HG02623 (cell line): ENCODE measurements at regions not wholly inside any gene's neighbourhood (a gene's known extent, or its start where the extent isn't known, plus 50 kb on each side); places are given as distances from the start of the nearest gene placed in this dataset.

Experiments
- ATAC-seq: cut with Tn5 transposase; IDR thresholded peaks from one replicate; pipeline ENCODE4 v1.9.1; 2021; ENCODE audit warnings: moderate library complexity; ENCODE audit not compliant: unreplicated experiment

DNA sequence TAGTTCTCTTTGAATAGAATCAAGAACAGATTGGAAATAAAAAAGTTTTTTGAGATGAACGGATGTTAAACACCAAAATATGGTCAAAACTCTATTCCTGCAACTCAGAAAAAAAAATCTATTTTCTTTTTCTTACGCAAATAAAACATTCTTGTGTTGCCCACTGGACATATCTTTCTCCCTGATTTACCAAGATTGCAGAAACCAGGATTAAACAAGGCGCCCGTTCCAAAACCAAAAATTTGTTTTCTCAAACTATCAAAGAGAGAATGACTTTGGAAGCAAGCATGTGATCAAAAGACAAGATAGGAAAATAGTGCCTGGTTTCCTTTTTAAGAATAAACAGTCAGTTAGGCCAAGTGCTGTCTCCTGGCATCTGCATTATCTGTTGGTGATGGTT lies 273.1 kb downstream of the CLIC5 start:
- ATAC-seq = no peak

DNA sequence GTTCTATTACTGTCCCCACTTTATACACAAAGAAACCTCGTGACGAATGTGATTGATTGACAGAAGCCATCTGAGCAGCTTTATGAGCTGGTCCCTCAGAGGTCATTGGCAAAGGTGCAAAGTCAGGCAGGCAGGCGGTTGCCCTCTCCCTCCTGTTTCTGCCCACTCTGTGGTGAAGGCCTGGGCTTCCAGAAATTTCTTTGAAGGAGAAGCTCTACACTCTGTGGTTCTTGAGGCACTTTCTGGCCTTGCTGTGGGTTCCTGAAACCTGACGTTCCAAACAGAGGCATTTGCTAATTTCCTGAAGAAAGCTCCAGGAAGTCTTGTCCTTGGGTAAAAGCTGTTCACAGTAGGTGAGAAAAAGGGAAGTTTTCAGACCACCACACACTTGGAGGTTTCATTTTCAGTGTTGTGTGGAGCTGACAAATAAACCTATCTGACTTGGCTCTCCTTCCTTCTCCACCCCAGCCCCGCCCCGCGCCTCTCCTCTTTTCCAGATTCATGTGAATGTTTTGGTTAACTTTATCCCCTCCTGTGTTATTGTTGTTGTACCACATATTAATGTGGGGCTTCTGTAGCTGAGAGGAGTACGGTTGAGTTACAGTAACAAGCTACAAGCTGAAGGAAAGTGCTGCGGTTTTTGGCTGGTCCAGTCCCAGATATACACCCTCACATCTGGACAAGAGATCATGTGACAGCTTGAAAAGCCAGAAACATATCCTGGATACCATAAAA lies 274.1 kb downstream of the CLIC5 start:
- peak; percentile 55 for ATAC-seq

DNA sequence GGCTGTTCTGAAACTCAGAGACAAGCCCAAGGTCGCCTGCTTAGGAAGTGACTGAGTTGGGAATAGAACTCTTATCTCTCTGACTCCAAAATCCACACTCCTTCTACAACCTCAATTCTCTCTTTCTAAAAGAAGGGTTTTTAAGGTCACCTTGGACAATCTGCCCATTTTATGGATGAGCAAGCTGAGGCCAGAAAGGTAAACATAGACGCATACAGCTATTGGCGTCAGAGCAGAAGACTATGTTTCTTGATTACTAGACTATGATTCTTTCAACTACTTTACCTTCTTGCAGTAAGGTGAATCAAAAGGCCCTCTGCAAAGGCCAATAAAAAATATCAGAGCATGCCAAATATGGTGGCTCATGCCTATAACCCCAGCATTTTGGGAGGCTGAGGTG lies 276.6 kb downstream of the CLIC5 start:
- no peak for ATAC-seq

DNA sequence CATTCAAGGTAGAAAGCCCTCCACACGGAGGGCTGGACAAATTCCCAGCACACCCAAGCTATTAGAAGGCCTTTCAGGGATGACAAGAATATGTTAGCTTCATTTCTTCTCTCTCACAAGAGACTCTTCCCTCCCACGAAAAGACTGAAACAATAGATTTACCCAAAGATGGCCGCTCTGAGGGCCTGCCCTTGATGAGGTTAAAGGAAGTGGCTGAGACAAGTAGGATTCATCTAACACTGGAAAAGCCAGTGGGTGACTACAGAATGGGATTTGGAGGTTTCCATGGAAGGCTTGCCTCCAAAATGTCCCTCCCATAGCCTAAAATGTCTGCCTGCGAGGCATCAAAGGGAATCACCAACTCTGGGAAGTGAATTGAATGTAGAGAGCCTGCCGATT lies 277.6 kb downstream of the CLIC5 start:
- ATAC-seq = no peak

DNA sequence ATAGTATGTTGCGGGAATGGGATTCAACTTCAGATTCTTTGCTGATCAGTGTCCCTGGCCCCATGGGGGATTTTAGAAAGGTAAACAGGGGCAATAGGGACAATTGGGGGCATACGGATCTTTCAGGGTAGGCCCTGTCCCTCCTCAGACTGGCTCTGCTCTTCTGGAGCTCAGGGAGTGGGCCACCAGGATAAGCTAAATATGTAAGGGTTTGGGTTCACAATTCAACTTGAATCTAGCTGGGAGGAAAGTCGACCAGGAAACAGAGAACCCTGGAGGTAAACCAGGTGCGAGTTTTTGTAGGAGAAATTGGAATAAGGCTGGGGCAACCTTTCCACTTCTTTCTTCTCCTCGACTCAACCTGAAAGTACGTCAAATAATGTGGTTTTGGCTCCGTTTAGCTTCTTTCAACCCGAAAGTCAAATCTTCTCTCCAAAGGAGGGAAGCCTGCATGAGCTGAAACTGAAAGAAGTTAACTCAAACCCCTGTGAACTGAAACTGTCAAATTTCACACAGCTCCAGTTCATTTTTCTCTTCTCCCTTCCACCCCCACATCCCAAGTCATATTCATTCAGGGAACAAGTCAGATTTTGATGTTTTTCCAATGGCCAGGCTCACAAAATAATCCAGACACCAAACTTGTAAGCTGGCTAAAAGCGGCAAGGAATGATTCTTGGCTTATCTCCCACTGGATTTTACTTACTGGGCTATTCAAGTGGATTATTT lies 278.2 kb downstream of the CLIC5 start:
- peak; percentile 80 for ATAC-seq

DNA sequence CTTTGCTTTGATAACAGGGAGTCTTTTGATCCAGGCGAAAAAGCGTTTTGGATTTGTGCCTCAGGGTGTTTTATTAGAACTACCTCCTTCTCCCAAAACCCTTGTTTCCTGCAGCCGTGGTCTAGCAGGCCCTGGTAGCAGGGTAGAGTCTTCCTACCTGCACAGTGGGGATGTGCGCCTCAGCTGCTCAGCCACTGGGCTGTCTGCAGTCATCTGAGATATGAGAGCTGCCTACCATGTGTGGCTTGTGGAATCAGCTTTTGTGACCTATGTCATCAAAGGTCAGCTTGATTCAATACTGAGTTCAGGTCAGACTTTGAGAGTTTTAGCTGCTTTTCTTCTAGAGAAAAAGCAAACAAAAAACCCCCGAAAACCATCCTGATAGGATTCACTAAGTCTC lies 279.5 kb downstream of the CLIC5 start:
- no peak for ATAC-seq

DNA sequence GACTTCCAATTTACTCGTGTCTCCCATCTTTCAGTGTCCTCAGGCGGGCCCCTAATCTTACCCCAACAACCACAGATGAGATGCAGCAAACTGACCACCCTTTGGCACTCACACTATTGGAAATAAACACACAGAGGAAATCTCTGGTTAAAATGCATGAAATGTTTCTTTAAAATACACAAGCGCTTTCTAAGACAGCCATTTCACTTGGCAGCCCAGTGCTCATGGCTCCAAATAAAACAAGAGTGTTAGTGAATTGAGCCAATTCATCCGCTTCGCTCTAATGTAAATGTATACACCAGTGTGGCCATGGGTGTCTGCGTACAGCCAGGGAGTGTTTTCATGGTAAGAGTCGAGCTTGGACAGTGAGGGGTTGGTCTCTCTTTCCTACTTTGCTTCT lies 282.9 kb downstream of the CLIC5 start:
- no peak for ATAC-seq

DNA sequence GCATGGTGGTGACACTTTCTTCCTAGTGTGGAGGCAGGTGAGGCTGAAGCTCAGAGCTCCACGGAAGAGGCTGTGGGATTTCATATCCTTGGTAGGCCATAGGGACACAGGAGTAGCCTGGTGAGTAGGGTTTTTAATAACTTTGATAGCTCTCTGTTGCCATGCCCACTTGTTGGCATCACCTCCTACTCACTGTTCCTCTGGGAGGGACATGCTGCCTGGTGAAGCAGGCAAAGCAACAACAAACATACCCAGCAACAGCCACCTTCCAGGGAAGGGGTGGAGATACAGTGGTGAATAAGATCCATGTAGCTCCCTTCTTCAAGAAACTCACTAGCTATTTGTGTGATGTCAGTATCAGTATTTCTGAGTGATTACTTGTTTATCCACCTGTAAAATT lies 285.4 kb downstream of the CLIC5 start:
- no peak for ATAC-seq

DNA sequence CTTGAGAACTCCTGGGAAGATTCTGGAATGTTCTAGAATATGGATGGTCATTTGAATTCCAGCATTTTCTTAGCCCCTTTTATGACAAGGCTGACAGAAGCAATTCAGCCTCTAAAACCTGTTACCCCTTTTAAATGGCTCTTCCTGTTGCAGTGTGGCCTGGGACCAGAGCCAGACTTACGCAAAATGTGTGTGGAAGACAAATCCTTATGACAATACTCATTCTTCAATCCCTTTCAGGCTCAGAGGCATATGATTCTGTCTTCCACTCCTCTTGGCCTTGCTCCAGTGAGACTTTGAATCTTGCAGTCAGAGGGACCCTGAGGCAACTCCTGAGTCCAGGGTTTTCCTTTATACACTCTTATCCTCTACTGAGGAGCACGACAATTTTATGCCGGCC lies 287.0 kb downstream of the CLIC5 start:
- ATAC-seq = no peak

DNA sequence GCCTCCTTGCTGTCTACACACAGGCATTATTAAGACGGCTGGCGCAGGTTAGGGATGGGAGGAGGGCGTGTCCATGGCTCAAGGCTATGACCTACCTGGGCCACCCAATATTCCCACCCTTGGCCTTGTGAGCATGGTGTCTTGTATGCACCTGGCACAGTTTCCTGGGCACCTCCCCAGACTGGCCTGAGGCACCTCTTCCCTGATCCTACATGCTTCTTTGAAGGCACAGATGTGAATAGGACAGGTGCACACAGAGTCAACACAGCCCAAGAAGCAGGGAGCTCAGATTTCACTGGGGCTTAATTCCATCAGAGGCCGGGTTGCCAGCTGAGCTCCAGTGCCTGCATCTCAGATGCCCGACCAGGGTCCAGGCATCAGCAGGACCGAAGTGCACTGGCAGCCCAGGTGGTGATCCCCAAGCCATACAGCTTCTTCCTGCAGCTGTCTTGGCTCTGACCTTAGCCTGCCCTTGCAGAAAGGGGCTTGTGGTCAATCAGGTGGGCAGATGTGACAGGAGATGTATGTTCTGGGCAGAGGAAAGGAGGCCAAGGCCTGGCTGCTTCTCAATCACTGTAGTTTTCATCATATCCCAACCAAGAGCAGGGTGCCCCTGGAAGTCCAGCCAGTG lies 287.7 kb downstream of the CLIC5 start:
- ATAC-seq = no peak

DNA sequence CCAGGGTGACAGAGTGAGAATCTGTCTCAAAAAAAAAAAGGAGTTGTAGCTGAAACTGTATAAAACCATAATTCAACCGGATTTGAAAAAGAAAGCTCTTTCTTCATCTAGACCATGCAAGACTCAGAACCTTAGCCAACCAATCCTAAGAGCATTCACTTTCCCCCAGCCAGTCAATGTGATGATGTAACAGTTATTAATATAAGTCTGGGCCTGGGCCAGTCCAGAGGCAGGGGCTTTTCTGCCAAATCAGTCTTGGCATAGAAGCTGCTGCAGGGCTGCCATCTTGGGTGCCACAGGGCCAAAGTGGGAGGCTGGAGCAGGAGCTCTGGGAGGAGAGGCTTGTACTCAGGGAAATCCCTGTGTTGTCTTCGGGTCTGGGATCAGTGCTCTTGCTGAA lies 288.4 kb downstream of the CLIC5 start:
- no peak for ATAC-seq

DNA sequence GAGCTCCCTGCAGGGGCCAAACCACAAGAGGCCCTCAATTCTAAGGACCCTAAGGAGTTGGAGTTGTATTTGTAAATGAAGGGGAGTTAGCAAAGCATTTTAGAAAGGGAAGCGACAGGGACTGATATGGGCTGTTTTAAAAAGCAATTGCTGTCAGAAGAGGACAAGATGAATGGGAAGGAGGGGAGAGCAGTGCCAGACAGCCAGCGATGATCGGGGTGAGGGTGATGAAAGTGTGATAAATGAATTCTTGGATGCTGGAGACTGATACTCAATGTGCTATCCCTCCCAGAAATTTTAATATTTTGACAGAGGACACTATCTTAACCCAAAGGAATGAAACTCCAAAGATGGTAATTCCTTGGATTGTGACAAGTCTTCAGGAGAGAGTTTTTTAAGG lies 289.2 kb downstream of the CLIC5 start:
- ATAC-seq = no peak

DNA sequence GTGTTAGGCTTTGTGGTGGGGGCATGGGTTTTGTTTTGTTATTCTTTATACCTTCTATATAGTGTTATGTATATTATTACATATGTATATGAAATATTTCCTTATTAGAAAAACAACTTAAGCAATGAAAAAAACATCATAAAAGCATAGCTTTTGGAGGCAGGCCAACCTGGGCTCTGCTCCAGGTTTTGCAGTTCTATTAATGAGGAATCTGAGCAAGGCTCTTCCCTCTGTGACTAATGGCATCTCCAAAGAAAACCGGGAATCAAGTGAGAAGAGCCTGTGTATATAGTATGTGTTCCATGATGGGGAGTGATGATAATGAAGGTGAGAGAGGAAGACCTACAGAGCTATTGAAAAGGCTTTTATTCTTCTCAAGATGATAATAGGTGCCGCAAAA lies 291.1 kb downstream of the CLIC5 start:
- ATAC-seq = no peak

DNA sequence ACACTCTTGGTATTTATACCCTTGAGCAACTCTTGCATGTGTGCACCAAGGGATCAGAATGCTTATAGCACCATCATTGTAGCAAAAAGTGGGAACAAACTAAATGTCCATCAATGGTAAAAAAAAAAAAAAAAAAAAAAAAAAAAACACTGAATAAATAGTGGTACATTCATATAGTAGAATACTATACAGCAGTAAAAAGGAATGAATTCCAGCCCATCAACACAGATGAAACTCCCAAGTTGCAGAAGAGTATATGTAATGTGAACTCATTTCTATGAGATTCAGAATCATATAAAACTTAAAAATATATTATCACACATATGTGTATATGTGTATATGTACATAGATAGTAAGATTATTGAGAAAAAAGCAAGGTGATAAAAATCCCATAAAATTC lies 291.6 kb downstream of the CLIC5 start:
- ATAC-seq = no peak

DNA sequence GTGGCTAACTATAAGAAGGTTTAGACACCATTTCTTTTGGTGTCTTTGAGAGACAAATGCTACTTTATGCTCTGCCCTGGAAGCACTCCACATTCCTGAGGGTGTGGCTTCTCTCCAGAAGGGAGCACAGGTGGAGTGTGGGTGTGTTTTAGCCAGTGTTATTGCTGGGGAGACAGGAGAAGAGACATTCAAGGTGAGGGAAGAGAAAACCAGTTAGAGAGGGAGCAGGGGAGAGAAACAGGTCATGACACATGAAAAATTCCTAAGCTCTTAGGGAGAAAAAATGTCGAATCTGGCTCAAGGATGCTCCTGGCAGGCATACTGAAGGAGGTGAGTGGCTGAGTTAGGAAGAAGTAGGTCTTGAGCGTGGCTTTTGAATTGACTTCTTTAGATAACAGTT lies 292.8 kb downstream of the CLIC5 start:
- no peak for ATAC-seq

DNA sequence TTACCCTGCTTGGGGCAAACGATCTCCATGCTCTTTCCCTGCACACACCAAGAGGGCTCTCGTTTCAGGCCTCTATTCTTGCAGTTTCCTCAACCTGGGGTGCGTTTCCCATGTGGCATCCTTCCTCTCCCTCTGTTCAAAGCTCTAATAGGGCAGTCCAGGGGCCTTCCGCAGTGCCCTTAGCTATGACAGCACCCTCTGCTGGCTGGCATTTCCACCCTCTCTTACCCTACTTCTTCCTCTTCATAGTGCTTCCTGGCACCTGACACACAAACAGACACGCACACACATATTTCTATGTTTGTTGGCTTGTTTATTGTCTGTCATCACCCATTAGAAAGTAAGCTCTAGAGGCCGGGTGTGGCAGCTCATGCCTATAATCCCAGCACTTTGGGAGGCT lies 294.0 kb downstream of the CLIC5 start:
- no peak for ATAC-seq

DNA sequence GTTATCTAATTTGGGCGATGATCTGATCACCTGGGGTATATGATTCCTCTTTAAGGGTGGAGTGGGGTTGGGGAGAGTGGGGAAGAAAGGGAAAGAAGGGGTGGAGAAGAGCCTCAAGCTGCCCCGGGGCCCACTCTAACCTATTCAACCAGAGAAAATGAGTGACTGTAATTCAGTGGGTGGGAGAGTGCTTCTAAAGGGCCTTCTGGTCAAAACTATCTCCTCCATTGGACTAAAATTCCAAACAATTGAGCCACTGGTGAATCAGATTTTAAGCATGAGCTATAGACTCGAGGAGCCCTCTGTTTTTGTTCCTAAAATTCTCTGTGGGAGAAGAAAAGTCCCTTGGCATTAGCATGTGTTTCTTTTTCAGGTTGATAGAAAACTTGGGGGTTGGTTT lies 296.8 kb downstream of the CLIC5 start:
- no peak for ATAC-seq

DNA sequence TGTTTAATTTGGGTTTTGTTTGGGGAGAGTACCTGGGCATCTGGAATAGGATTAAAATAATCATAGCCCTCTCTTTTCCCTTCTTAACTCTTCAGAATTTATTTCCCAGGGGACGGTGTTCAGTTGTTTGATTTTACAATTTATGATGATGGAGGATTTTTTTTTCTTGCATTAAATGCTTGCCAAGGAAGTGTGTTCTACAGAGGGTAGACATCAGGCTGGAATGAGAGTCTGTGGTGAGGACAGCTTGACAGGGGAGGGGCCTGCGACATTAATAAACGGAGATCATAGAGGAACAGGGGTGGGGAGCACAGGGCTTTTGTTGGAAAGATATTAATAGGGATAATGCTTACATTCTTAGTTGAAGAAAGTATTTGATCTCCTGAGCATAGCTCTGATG lies 297.5 kb downstream of the CLIC5 start:
- no peak for ATAC-seq

DNA sequence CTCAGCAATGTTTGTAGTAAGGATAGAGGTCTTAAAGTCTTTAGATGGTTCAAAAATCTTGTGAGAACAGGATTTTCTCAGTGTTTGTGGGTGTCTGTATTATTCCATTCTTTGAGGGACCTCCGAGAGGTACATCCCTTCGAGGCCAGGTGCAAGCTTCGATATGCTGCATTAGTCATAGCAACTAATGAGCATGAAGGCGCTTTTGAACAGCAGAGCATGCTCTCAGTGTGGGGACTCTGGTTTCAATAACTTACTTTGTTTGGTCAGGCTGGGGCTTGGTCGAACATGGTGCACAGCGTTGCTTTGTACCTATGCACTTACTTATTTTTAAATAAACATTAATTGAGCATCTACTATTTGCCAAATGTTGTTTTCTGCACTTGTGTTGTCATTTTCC lies 297.9 kb downstream of the CLIC5 start:
- no peak for ATAC-seq

DNA sequence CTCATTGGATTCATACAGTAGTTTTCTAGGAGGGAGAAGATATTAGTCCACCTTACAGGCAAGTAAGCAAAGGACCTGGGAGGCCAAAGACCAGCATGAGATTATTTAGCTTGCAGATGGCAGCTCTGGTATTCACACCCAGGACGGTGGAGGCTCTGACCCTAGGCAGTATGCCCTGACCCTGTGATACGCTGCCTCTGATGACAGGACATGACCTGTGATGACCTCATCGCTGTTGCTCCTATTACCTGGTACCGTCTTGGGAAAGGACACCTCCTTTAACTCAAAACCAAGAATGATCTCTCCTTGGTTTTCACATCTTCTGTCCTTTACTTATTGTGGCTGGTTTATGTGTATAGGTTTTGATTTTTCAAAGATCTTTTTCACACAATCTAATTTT lies 298.6 kb downstream of the CLIC5 start:
- no peak for ATAC-seq

DNA sequence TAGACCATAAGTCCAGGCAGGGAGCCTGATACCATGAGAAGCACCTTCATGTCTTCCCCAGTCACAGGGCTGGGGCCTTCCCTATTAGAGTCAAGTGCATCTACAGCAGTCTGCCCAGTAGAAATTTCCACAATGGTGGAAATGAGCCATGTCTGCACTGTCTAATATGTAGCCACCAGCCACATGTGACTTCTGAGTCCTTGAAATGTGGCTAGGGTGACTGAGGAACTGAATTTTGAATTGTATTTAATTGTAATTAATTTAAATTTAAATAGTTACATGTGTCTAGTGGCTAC lies 300.2 kb downstream of the CLIC5 start:
- ATAC-seq = no peak

DNA sequence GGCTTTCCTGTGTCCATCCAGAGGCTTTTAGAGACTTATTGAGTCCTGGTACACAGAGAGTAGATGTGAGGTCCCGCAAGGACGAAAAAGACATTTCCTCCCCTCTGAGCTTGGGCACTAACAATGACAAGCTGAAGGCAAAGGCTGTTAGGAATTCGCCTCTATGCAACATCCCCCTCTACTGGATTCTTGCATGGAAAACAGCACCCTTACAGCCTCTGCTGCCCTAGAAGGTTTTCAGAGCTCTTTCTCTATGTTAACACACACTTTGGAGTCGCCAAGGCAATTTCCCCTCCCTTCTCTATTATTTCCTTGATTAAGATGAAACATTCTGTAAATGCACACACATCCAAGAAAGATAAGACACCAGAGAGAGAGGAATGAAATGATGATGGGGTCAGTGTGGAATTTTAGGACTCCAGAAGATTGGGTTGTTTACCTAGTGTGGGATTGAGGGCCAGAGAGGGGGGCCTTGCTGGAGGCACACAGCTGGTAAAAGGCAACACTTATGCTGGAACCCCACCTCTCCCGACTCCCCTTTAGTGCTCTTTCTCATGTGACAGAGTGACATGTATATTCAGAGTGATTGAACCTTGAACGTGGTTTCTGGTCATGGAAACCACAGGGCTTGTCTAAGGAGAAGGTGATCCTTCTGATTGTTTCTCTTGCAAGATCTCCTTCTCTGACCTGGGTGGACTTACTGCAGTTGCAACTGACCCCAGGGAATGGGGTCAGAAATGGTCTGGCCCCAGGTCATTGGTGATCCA lies 300.7 kb downstream of the CLIC5 start:
- no peak for ATAC-seq
